Fibroblast of lung (primary cell): ENCODE measurements at regions not wholly inside any gene's neighbourhood (a gene's known extent, or its start where the extent isn't known, plus 50 kb on each side); places are given as distances from the start of the nearest gene placed in this dataset.

ENCODE experiments used
- CTCF ChIP-seq, 2 donors: IDR thresholded peaks in 1 of 2; conservative IDR thresholded peaks in 1 of 2; 1 replicate in 1 of 2; 2 replicates in 1 of 2; pipeline ENCODE4 v1.5.1; 2011 to 2012; ENCODE audit warnings: low read length in 2 of 2, control low read depth in 1 of 2, inconsistent platforms in 1 of 2, low read depth in 1 of 2, mild to moderate bottlenecking in 1 of 2
- EZH2 ChIP-seq: IDR thresholded peaks from 2 replicates; pipeline ENCODE4 v1.5.1; 2012; ENCODE audit warnings: low read length, control low read depth, mild to moderate bottlenecking; ENCODE audit errors: missing control alignments

- TF ChIP-seq CTCF (conservative IDR thresholded peaks at IDR 0.05 in 1 of 2, IDR thresholded peaks at IDR 0.05 in 1 of 2; ENCODE audit: low read depth in 1 of 2, low read length in 2 of 2): no peak
- TF ChIP-seq EZH2: no peak
Measured at GRCh38 chr12:91613223-91613779, 430.7 kb upstream of the DCN start.
